WI38 (cell line): ENCODE measurements at regions not wholly inside any gene's neighbourhood (a gene's known extent, or its start where the extent isn't known, plus 50 kb on each side); places are given as distances from the start of the nearest gene placed in this dataset.

ENCODE experiments used
- H3K4me3 ChIP-seq: 2 replicates; pipeline ENCODE4 v1.5.1; 2011; ENCODE audit warnings: low read depth, mild to moderate bottlenecking, control low read depth, low read length
- CTCF ChIP-seq: IDR thresholded peaks from 2 replicates; pipeline ENCODE4 v1.5.1; 2012; ENCODE audit warnings: low read depth, mild to moderate bottlenecking, control low read depth, low read length

- no peak overlapping the region for H3K4me3 ChIP-seq
- no peak for TF ChIP-seq CTCF
Observed at GRCh38 chr6:48891308-48891707, 571.7 kb downstream of the MMUT start.

DNA sequence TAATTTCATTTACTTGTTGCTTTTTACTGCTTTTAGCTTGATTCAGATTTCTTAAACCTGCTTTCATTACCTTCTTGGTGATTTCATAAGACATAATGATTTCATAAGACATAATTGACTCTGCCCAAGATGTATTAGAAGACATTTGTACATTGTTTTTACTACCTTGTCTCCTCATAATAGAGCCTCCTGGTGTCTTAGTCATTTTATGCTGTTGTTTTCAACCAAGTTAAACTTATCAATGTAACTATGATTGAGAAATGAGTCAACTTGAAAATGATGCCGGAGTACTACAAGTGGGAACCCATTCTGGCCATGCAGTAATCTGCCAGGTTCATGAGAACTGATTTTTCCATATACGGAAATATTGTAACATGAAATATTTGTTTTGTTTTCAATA lies 573.6 kb downstream of the MMUT start:
- no peak for TF ChIP-seq CTCF

GRCh38 chr6:48883116-48883515 lies 579.9 kb downstream of the MMUT start:
- no peak for TF ChIP-seq CTCF
- H3K4me3 ChIP-seq, result no peak overlapping the region

More for the DNA sequence above, 573.6 kb downstream of the MMUT start:
- H3K4me3 ChIP-seq, result no peak overlapping the region

DNA sequence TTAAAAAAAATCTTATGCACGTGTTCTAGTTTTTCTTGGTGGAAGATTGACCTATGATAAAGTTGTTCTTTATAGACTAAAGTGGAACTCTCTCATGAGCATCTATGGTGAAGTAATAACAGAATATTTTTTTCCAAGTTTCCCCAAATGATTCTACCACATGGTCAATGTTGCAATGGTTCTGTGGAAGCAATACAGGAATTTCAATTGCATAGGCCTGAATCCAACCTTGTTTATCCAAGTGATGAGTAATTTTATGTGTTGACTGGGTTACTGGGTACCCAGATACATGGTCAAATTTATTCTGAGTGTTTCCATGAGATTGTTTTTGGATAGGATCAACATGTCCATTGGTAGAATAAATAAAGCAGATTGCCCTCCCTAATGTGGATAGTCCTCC lies 581.5 kb downstream of the MMUT start:
- no peak overlapping the region for H3K4me3 ChIP-seq
- TF ChIP-seq CTCF, result no peak

DNA sequence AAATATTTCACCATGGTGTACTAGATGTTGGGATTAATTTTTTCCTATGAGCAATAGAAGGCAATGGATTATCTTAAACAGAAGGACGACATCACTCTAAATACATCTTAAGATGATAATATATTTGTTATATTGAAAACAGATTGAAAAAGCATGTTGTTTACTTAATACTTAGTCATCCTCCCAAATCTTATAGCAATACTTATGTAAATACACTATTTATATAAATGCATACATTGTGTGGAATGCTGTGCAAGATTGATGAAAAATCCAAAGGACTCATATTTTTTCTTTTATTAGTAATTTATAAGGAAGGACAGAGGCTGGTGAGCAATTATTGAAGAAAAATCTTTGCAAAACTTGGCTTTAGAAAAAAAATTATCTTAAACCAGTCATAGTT lies 593.5 kb downstream of the MMUT start:
- TF ChIP-seq CTCF, result no peak
- no peak overlapping the region for H3K4me3 ChIP-seq

DNA sequence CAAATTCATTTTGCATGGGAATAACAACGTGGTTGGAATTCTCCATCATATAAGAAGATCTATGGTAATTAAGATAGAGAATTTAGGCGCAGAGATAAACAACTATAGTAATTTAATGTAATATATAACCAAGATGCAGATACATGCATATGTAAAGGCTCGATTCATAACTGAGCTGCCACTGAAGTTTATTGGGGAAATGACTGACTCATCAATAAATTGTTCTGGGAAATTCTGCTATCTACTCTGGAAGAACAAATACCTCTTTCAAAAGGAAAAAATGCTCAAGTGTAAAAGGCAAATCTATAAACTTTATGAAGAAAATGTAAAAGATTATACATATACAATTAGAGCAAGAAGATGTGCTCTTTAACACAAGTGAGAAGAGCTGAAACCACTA lies 596.4 kb downstream of the MMUT start:
- H3K4me3 ChIP-seq, result no peak overlapping the region
- no peak for TF ChIP-seq CTCF

DNA sequence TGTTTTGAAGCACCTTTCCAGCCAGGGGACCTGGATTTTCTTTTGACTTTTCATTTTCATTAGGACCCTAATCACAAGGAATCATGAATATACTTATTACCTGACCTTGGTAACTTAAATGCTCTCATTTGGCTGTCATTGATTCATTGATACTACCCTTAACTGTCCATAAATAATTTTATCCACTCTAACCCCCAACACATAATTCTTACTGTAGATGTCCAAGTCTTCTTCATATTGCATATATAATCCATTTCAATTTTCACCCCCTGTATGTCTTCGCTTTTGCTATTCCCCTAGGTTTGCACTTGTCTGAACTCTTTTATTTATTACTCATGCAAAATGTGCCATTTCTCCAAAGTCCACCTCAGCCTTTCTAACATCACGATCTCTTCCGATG lies 602.9 kb downstream of the MMUT start:
- TF ChIP-seq CTCF, result no peak
- no peak overlapping the region for H3K4me3 ChIP-seq
